GM12878 (cell line): ENCODE measurements at regions not wholly inside any gene's neighbourhood (a gene's known extent, or its start where the extent isn't known, plus 50 kb on each side); places are given as distances from the start of the nearest gene placed in this dataset.

Experiments
- ATAC-seq: fragments of 200-7000 bp; cut with Tn5 transposase; 3 replicates; pipeline ENCODE4 v1.9.1; 2020; ENCODE audit warnings: mild to moderate bottlenecking, moderate library complexity
- BruUV-seq: library from RNA; stranded (reverse); fragments of 400-500 nt; replicated peaks from 2 replicates; lab custom pipeline; 2021; lab: Mats Ljungman, UMichigan
- CTCF ChIA-PET: fragments of 300-600 bp; sonication (Branson Sonifier 250); formaldehyde crosslinking; extraction: SDS; loops from one replicate; lab custom pipeline; 2021; ENCODE audit warnings: inconsistent platforms; lab: Yijun Ruan, JAX
- POLR2A ChIA-PET: fragments of 350-600 bp; formaldehyde crosslinking; extraction: SDS; loops from one replicate; lab custom pipeline; 2021; ENCODE audit warnings: inconsistent platforms; lab: Charles Lee
- RAD21 ChIA-PET: fragments of 300-600 bp; sonication (Branson Sonifier 250); formaldehyde crosslinking; loops from one replicate; lab custom pipeline; 2023; ENCODE audit warnings: antibody characterized with exemption; ENCODE audit not compliant: unreplicated experiment; lab: Charles Lee
- SMC1A ChIA-PET: fragments of 300-600 bp; sonication (Branson Sonifier 250); formaldehyde crosslinking; loops from one replicate; lab custom pipeline; 2023; ENCODE audit not compliant: unreplicated experiment, uncharacterized antibody; lab: Charles Lee
- DNase-seq: peaks from one replicate; pipeline ENCODE4 v3.0.0-alpha.2; 2011; ENCODE audit warnings: low read depth, low spot score
- FAIRE-seq: peaks from 3 replicates; lab custom pipeline; 2011; peaks lifted over from hg19 to GRCh38; lab: Jason Lieb, UNC
- H2AFZ ChIP-seq: 2 replicates; pipeline ENCODE4 v1.6.0; 2011; ENCODE audit warnings: low read depth, low read length, control low read depth; ENCODE audit not compliant: control insufficient read depth
- H3K27ac ChIP-seq: 2 replicates; pipeline ENCODE4 v1.5.1; 2011; ENCODE audit warnings: control low read depth; ENCODE audit not compliant: control insufficient read depth, insufficient read depth
- H3K27me3 ChIP-seq, 2 experiments: replicated peaks in 1 of 2; 2 replicates each; pipeline versions ENCODE4 v1.6.0 to v1.6.1; 2011; ENCODE audit warnings: low read length in 1 of 2; ENCODE audit not compliant: control insufficient read depth in 2 of 2, insufficient read depth in 2 of 2
- H3K36me3 ChIP-seq, 2 experiments: 2 replicates each; pipeline ENCODE4 v1.5.1; 2011; ENCODE audit warnings: low read length in 1 of 2; ENCODE audit not compliant: control insufficient read depth in 2 of 2, insufficient read depth in 2 of 2
- H3K4me1 ChIP-seq: 2 replicates; pipeline ENCODE4 v1.6.1; 2011; ENCODE audit warnings: mild to moderate bottlenecking, low read length, moderate library complexity, mixed read lengths; ENCODE audit not compliant: control insufficient read depth, insufficient read depth
- H3K4me2 ChIP-seq: 2 replicates; pipeline ENCODE4 v1.6.0; 2011; ENCODE audit warnings: control low read depth; ENCODE audit not compliant: control insufficient read depth, insufficient read depth
- H3K4me3 ChIP-seq: fragments of 200-600 bp; sonication (generic); 2 replicates; pipeline ENCODE4 v1.5.1; 2016
- H3K79me2 ChIP-seq: 2 replicates; pipeline ENCODE4 v1.6.0; 2011; ENCODE audit warnings: low read length; ENCODE audit not compliant: control insufficient read depth, insufficient read depth
- H3K9ac ChIP-seq: 2 replicates; pipeline ENCODE4 v1.8.0; 2011; ENCODE audit warnings: low read length, control low read depth, mixed read lengths; ENCODE audit not compliant: control insufficient read depth, insufficient read depth
- H3K9me3 ChIP-seq: replicated peaks from 3 replicates; pipeline ENCODE4 v1.5.1; 2011; ENCODE audit warnings: mild to moderate bottlenecking, low read length; ENCODE audit not compliant: control insufficient read depth, insufficient read depth
- H4K20me1 ChIP-seq: 2 replicates; pipeline ENCODE4 v1.6.0; 2011; ENCODE audit not compliant: control insufficient read depth, insufficient read depth
- ATF7 ChIP-seq: fragments of 450-650 bp; IDR thresholded peaks from 2 replicates; pipeline ENCODE4 v1.6.1; 2016; ENCODE audit warnings: low read depth, mild to moderate bottlenecking
- BCLAF1 ChIP-seq: fragments of 450-650 bp; IDR thresholded peaks from 2 replicates; pipeline ENCODE4 v1.6.1; 2017; ENCODE audit warnings: antibody characterized with exemption, mild to moderate bottlenecking, moderate library complexity
- CBFB ChIP-seq: IDR thresholded peaks from 2 replicates; pipeline ENCODE4 v1.6.1; 2016; ENCODE audit warnings: antibody characterized with exemption, low read depth
- CBX5 ChIP-seq: sonication (generic); IDR thresholded peaks from 2 replicates; pipeline ENCODE4 v1.6.1; 2016; ENCODE audit warnings: low read depth, moderate library complexity, mild to moderate bottlenecking, inconsistent platforms
- CHD4 ChIP-seq: fragments of 200-600 bp; sonication (generic); IDR thresholded peaks from 2 replicates; pipeline ENCODE4 v1.6.1; 2016; ENCODE audit warnings: mild to moderate bottlenecking
- DPF2 ChIP-seq: fragments of 450-650 bp; IDR thresholded peaks from 2 replicates; pipeline ENCODE4 v1.6.1; 2017; ENCODE audit warnings: mild to moderate bottlenecking
- FOS ChIP-seq: IDR thresholded peaks from 3 replicates; pipeline ENCODE4 v1.6.1; 2011; ENCODE audit warnings: borderline replicate concordance; ENCODE audit not compliant: insufficient read length; ENCODE audit errors: extremely low read depth
- GATAD2B ChIP-seq: fragments of 450-650 bp; conservative IDR thresholded peaks from 2 replicates; pipeline ENCODE4 v1.6.1; 2017; ENCODE audit warnings: low read depth, mild to moderate bottlenecking, moderate library complexity
- JUNB ChIP-seq: IDR thresholded peaks from 2 replicates; pipeline ENCODE4 v1.6.1; 2016; ENCODE audit warnings: antibody characterized with exemption, mild to moderate bottlenecking
- KAT2A ChIP-seq: conservative IDR thresholded peaks from 2 replicates; pipeline ENCODE4 v1.6.1; 2011; ENCODE audit warnings: low read depth, low read length; ENCODE audit not compliant: control insufficient read depth
- MXI1 ChIP-seq: fragments of 150-350 bp; IDR thresholded peaks from 2 replicates; pipeline ENCODE4 v1.6.1; 2011; ENCODE audit warnings: low read depth, mild to moderate bottlenecking, inconsistent platforms, low read length, improper control_type of control experiment
- NR2C2 ChIP-seq: IDR thresholded peaks from 2 replicates; pipeline ENCODE4 v1.6.1; 2011; ENCODE audit warnings: borderline replicate concordance, low read depth; ENCODE audit not compliant: control insufficient read depth, insufficient read length
- RAD21 ChIP-seq: IDR thresholded peaks from 2 replicates; pipeline ENCODE4 v1.6.1; 2011; ENCODE audit warnings: mild to moderate bottlenecking, low read depth, low read length, moderate library complexity; ENCODE audit not compliant: insufficient read depth
- RBBP5 ChIP-seq: fragments of 200-600 bp; sonication (generic); conservative IDR thresholded peaks from 2 replicates; pipeline ENCODE4 v1.6.1; 2016
- RCOR1 ChIP-seq: conservative IDR thresholded peaks from 2 replicates; pipeline ENCODE4 v1.6.1; 2012; ENCODE audit warnings: low read depth, low read length, improper control_type of control experiment
- YY1 ChIP-seq: IDR thresholded peaks from 2 replicates; pipeline ENCODE4 v1.6.1; 2011; ENCODE audit warnings: low read depth, mild to moderate bottlenecking, low read length
- WGBS: methylation state at CpG from one replicate; pipeline ENCODE4 v1.1.6; 2016; ENCODE audit warnings: low lambda C conversion rate; ENCODE audit not compliant: insufficient replicate concordance, insufficient coverage; ENCODE audit errors: missing lambda C conversion rate; 5-methylcytosine and 5-hydroxymethylcytosine counted together
- in situ Hi-C: fragments of 300-500 bp; cut with MboI; formaldehyde crosslinking; loops from 9 replicates; pipeline ENCODE4 v1.14.3; 2018; ENCODE audit warnings: mixed read lengths
- intact Hi-C: fragments of 100-400 bp; cut with micrococcal nuclease; formaldehyde crosslinking; loops from one replicate; pipeline ENCODE4 v1.14.2; 2022; ENCODE audit not compliant: unreplicated experiment
- TF ChIP-seq, protein P1 (sequence below): fragments of 450-650 bp; IDR thresholded peaks from 2 replicates; pipeline ENCODE4 v1.6.1; 2017; ENCODE audit warnings: low read depth, mild to moderate bottlenecking, moderate library complexity

- ChIA-PET CTCF (interaction anchor here (0.7 to 19.7 kb wide), 3 partner anchors 68 to 83 kb away, joined by 3 to 284 read pairs (median 3); partner anchors contain the start of gene SDC1), RAD21 (interaction anchor here (1.1 kb wide), 2 partner anchors 82 to 85 kb away, joined by 3 to 4 read pairs; partner anchors contain the start of gene SDC1), POLR2A (no interaction called here), SMC1A (interaction anchor here (0.8 to 17.0 kb wide), 2 partner anchors 13 to 83 kb away, joined by 3 to 191 read pairs; partner anchors contain the start of gene SDC1)
- peaks cover 10% of the 10 kb centered on the region for H3K4me1 ChIP-seq
- intact Hi-C loops (no loop called here), in situ Hi-C loops (no loop called here)
- no peaks in the 10 kb centered on the region for H4K20me1 ChIP-seq
- BruUV-seq: no TSS peak
- no peak overlapping the region for H2AFZ ChIP-seq
- no peak overlapping the region for H3K9ac ChIP-seq
- 79% methylated on average over 11 of the region's 11 CpGs for WGBS
- H3K27ac ChIP-seq: no peak overlapping the region
- ATAC-seq (no peak), FAIRE-seq (no peak), DNase-seq (no peak)
- no peak overlapping the region for H3K4me2 ChIP-seq
- no peak overlapping the region for H3K4me3 ChIP-seq
- no peaks in the 10 kb centered on the region for H3K27me3 ChIP-seq
- no peak for TF ChIP-seq JUNB
- no peak for TF ChIP-seq NR2C2
- TF ChIP-seq FOS: no peak
- TF ChIP-seq DPF2: no peak
- TF ChIP-seq KAT2A: no peak
- no peak for TF ChIP-seq RCOR1
- TF ChIP-seq, protein P1, sequence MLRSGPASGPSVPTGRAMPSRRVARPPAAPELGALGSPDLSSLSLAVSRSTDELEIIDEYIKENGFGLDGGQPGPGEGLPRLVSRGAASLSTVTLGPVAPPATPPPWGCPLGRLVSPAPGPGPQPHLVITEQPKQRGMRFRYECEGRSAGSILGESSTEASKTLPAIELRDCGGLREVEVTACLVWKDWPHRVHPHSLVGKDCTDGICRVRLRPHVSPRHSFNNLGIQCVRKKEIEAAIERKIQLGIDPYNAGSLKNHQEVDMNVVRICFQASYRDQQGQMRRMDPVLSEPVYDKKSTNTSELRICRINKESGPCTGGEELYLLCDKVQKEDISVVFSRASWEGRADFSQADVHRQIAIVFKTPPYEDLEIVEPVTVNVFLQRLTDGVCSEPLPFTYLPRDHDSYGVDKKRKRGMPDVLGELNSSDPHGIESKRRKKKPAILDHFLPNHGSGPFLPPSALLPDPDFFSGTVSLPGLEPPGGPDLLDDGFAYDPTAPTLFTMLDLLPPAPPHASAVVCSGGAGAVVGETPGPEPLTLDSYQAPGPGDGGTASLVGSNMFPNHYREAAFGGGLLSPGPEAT: no peak
- no peak for TF ChIP-seq ATF7
- TF ChIP-seq RBBP5: no peak
- TF ChIP-seq GATAD2B: no peak
- TF ChIP-seq YY1: no peak
- no peak for TF ChIP-seq CHD4
- no peak for TF ChIP-seq CBX5
- TF ChIP-seq RAD21: no peak
- TF ChIP-seq BCLAF1: no peak
- no peak for TF ChIP-seq MXI1
- TF ChIP-seq CBFB: no peak
- no peaks in the 10 kb centered on the region for H3K36me3 ChIP-seq
- H3K9me3 ChIP-seq: no peaks in the 10 kb centered on the region
- H3K79me2 ChIP-seq: no peaks in the 10 kb centered on the region
These were observed 84.4 kb downstream of the SDC1 start for GRCh38 chr2:20140321-20141055.
